ENCODE measurements at regions not wholly inside any gene's neighbourhood (a gene's known extent, or its start where the extent isn't known, plus 50 kb on each side); places are given as distances from the start of the nearest gene placed in this dataset.

- TF ChIP-seq CREB3 (CRISPR knock-in tag; IDR thresholded peaks at IDR 0.05), result no peak
- TF ChIP-seq NRL (CRISPR knock-in tag; IDR thresholded peaks at IDR 0.05; ENCODE audit: borderline replicate concordance), result no peak
These were observed 122.3 kb upstream of the RAB6C start (continued) for GRCh38 chr2:129857200-129857599.

- Histone ChIP-seq H3K4me2 (ENCODE audit: low read depth, low read length) (no peak overlapping the region), H3K36me3 (replicated peaks in 1 of 2; ENCODE audit: control insufficient read depth in 1 of 2, insufficient read depth in 2 of 2, low read length in 2 of 2) (no peaks in the 10 kb centered on the region), H3K9me3 (ENCODE audit: low read length) (peaks cover 8% of the 10 kb centered on the region; the same call in 1 of the 2 replicates), H3K27me3 (ENCODE audit: control insufficient read depth in 1 of 2, insufficient read depth in 2 of 2, low read length in 2 of 2) (peaks cover 6 to 20% of the 10 kb centered on the region in 2 experiments; a peak in 4 of 5 replicates), H3K9ac (ENCODE audit: insufficient read depth, low read depth, low read length) (no peak overlapping the region), H3K27ac (ENCODE audit: extremely low read length, insufficient read depth, low read length) (no peak overlapping the region), H3K79me2 (ENCODE audit: insufficient read depth, low read length) (no peaks in the 10 kb centered on the region), H4K20me1 (ENCODE audit: insufficient read depth, low read length) (no peaks in the 10 kb centered on the region), H3K4me3 (replicated peaks in 1 of 3; ENCODE audit: insufficient read depth in 1 of 3, low read depth in 2 of 3, low read length in 3 of 3) (no peak overlapping the region), H2AFZ (ENCODE audit: low read length) (no peak overlapping the region), H3K4me1 (ENCODE audit: insufficient read depth, low read length) (no peaks in the 10 kb centered on the region)
- FAIRE-seq (no peak), DNase-seq (ENCODE audit: low spot score) (no peak), ATAC-seq (peak; percentile 56)
- in situ Hi-C loops (cut with HindIII; ENCODE audit: extremely low pct_ligation_motif_present, low pct_unique_long_range_greater_than_20kb) (no loop called here), intact Hi-C loops (cut with micrococcal nuclease; ENCODE audit: unreplicated experiment) (no loop called here)
- ChIA-PET CTCF (ENCODE audit: low intra/inter-chr PET ratio, low total read pairs) (no interaction called here), POLR2A (no interaction called here)
- 0% methylated on average over 6 of the region's 9 CpGs for WGBS (ENCODE audit: low lambda C conversion rate)
- no TSS peak for BruUV-seq (replicated peaks)
- TF ChIP-seq SNAI1 (CRISPR knock-in tag; IDR thresholded peaks at IDR 0.05; ENCODE audit: borderline replicate concordance), result no peak
- TF ChIP-seq NFKBIZ (CRISPR knock-in tag; IDR thresholded peaks at IDR 0.05), result no peak
- no peak for TF ChIP-seq ZBTB33 (CRISPR knock-in tag; IDR thresholded peaks at IDR 0.05)
- TF ChIP-seq CTCF (CRISPR knock-in tag; IDR thresholded peaks at IDR 0.05), result 0 out of 2 replicates have a peak, but pooled peaks have one; percentile 21
These were observed 120.3 kb upstream of the RAB6C start for GRCh38 chr2:129859175-129859574.
